DMS153 treated with DMSO at 0.1 percent for 48 hours (cell line): ENCODE measurements at regions not wholly inside any gene's neighbourhood (a gene's known extent, or its start where the extent isn't known, plus 50 kb on each side); places are given as distances from the start of the nearest gene placed in this dataset.

Source experiments
- DNase-seq: peaks from one replicate; lab custom pipeline; 2025; ENCODE audit not compliant: unreplicated experiment; lab: John Stamatoyannopoulos, UW

DNA sequence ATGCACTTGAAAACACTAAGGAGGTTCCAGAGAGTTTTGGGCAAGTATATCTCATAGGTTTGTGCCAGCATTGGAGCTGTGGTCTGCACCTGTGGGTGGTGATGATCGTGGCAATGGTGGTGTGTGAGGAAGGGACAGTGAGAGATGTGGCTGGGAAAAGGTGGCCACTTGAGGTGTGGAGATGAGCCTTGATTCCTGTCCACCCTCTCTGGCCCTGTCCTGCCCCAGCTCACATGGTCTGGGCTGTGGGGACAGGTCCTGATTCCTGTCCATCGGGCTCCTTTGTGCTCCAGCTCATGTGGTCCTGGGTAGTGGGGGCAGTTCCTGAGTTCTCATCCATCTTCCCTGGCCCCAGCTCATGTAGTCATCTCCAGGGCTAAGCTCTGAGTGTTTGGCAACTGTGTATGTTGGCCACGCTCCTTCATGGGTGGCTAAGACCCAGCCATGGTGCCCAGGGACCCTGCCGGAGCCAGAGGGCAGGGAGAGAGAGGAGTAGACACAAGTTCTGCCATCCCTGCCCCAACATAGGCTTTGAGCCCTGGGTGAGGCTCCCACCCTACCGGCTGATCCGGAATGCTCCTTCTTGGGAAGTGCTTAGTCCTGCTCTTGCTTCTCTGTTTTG lies 294.4 kb upstream of the HDAC4 start:
- DNase-seq, result no peak

DNA sequence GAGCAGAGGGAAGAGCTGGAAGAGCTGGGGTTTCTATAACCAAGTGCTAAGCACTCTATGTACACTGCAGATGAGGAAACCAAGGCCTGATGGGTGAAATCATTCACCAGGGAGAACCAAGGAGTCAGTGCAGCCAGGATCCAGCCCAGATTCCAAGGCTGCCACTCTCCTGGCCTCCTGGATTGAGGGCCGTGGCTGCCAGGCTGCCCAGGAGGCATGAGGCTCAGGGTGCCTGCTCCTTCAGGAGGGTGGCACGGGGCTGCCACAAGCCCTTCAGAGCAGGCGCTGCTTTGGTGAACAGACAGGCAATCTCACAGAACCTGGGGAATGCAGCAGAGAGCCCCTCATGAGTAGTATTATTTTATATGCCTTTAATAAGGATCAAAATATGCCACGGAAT lies 293.7 kb upstream of the HDAC4 start:
- no peak for DNase-seq

DNA sequence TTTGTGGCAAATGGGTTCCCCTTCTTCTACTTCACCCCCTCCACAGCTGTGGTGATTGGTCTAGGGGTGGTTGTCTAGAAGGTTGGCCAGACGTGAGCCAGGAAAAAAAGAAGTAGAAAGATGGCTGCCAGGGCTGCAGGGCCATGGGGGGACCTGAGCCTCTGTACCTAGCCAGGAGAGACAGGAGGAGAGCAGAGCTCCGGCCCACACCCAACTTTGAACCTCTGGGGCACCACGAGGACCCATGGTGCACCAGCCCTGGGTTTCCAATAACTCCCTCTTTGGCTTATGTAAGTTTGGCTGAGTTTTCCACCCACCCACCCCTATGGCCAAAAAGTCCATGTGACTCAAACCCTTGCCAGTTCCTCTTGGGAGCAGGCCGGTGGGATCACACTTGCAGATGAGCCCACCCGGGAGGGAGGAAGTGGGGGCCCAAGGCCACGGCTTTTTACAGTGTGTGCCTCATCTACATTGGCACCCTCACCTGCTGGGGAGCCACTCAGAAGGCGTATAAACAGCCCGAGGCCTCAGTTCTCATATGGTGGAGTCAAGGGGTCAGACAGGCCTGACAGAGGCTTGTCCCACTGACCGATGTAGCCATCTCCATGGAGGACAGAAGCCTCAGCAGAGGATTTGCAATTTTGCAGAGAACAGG lies 293.1 kb upstream of the HDAC4 start:
- DNase-seq, result no peak

DNA sequence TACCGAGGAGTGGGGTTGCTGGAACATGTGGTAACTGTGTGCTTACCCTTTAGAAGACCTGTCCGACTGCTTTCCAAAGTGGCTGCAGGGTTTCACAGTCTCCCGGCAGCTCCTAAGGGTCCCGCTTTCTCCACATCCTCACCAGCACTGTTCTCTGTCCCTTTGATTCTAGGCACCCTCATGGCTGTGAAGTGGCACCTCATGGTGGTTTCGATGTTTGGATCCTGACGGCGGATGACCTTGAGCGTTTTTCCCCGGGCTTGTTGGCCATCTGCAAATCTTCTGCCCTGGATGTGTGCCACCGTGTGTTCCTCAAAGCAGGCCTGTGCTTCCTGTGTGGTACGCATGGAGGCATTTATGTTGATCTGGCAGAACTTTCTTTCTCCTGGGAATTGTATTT lies 292.5 kb upstream of the HDAC4 start:
- no peak for DNase-seq

- DNase-seq, result no peak
These were observed 292.1 kb upstream of the HDAC4 start for GRCh38 chr2:239692919-239693318.

DNA sequence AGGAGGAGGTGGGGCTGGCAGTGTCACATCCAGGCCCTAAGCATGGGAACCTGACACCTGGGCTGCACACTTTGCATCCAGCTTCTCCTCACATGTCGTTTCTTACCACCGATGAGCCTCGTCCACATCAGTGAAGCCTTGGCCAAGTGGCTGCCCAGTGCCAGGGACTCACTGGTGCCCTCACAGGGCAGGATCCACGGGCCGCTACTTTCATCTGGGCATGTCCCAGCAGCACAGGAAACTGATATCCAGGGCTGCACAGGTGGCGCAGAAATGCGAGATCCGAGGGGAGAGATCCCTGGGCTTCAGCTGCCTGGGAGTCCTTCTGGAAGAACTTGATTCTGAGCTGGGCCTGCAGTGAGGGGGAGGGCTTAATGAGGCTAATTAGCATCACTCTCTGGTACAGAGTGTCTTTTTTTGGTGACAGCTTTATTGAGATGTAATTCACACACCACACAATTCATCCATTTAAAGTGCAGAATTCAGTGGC lies 291.6 kb upstream of the HDAC4 start:
- DNase-seq, result no peak

GRCh38 chr2:239691720-239692119 lies 290.9 kb upstream of the HDAC4 start:
- DNase-seq, result no peak

DNA sequence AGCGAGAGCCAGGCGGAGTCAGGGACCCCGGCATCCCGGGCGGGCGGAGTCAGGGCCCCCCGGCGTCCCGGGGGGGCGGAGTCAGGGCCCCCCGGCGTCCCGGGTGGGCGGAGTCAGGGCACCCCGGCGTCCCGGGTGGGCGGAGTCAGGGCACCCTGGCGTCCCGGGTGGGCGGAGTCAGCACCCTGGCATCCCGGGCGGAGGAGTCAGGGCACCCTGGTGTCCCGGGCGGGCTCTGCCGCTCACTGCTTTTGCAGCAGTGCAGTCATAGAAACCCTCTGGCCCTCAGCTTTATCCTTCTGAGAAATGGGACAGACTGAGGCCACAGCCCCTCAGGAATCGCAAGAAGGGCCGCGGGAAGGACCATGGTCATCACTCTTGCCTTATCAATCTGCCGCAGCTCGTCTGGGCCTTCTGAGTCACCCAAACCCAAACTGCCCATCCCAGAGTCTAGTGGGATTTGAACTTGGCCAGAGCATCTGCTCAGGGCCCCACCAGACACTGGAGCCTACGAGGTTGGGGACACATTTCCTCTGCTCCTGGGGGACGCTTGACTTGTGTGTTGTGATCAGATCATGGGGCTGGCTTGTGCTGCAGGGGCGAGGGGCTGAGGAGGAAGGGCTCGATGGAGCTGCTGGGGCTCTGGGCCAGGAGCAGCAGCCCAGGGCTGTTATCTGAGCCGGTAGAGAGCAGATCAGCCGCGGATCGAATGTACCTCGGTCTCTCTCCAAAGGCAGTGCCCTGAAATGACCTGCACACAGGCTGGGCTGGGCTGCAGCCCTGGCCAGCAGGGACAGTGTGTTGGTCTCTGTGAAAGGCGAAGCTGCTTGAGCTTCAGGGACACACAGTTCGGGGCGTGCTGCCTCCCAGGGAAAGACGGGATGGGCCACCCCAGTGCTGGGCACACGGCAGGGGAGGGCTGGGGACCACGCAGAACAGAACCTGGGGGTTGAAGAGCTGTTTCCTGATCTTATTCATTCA lies 290.1 kb upstream of the HDAC4 start:
- no peak for DNase-seq

DNA sequence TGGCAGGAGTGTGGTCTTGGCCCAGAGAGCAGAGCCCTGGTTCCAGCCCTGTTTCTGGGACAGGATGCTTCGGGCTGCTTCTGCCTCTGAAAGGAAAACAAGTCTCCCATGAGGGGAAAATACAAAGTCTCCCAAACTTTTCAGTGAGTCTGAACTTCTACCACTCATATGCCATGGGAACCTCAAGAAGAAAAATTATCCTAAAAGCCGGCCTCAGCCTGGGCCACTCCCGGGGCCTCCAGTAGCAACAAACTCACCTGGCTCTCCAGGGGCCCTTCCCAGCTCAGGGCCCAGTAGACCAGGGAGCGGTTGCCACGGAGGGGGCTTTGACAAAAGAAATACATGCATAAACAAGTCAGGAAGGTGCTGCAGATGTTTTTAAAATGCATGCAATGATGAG lies 289.2 kb upstream of the HDAC4 start:
- no peak for DNase-seq

DNA sequence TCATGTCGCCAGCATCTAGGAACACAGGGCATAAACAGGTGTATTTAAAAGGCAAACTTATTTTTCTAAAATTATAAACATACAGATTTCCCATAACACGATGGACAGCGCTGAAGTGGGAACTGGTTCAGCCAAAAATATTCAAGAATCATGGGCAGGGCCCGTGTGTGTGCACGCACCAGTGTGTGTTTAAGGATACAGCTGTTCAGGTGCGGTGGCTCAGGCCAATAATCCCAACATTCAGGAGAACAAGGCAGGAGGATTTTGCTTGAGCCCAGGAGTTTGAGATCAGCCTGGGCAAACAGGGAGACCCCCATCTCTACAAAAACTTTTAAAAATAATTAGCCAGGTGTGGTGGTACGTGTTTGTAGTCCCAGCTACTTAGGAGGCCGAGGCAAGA lies 288.6 kb upstream of the HDAC4 start:
- no peak for DNase-seq

GRCh38 chr2:239688840-239689239 lies 288.0 kb upstream of the HDAC4 start:
- DNase-seq, result no peak

GRCh38 chr2:239688122-239688681 lies 287.4 kb upstream of the HDAC4 start:
- no peak for DNase-seq

DNA sequence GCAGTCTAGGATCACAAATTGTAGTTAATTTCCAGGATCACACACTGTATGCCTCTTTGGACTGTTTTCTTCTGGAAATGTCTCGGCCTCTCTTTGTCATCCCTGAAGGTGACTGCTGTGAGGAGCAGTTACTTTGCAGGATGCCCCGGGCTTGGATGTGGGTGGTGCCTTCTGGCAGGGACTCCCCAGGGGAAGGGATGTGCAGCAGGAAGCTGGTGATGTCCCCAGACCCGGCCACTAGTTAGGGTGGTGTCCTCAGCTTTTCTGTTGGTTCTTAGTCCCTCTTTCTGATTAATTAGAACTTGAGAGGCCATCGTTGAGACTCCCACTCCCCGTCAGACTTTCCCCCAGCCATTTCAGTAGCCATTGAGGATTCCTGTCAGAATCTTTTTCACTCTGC lies 286.6 kb upstream of the HDAC4 start:
- DNase-seq, result no peak

- no peak for DNase-seq
These were observed 285.1 kb upstream of the HDAC4 start for GRCh38 chr2:239685965-239686364.

GRCh38 chr2:239685556-239685955 lies 284.7 kb upstream of the HDAC4 start:
- DNase-seq, result no peak

DNA sequence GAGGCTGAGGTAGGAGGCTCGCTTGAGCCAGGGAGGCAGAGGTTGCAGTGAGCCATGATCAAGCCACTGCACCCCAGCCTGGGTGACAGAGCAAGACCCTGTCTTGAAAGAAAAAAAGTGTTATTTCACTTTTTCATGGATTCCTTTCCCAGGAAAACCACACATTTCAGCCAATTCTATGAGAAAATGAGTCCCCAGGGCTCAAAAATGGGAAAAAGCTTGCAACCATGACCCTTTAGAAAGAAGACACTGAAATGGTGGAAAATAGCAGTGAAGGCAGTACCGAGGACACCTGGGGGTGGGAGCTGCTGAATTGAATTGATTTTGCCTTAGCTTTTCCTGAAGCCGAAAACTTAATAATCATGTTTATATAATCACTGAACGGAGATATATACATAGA lies 284.2 kb upstream of the HDAC4 start:
- no peak for DNase-seq

GRCh38 chr2:239684271-239684810 lies 283.5 kb upstream of the HDAC4 start:
- DNase-seq, result no peak

DNA sequence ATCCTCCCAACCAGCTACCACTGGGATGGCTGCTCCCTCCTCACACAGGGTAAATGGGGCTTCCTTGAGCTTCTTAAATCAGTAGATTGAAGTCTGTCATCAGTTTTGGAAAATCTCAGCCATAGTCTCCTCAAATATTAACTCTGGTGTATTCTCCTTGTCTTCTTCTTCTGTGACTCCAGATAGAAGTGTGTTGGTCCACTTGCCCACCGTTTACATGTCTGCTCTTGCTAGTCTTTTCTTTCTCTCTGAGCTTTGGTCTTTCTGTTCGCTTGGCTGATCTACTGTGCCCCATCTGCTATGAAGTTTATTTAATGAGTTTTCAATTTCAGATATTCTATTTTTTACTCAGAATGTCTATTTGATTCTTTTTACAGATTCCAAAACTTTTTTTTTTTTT lies 281.7 kb upstream of the HDAC4 start:
- no peak for DNase-seq

DNA sequence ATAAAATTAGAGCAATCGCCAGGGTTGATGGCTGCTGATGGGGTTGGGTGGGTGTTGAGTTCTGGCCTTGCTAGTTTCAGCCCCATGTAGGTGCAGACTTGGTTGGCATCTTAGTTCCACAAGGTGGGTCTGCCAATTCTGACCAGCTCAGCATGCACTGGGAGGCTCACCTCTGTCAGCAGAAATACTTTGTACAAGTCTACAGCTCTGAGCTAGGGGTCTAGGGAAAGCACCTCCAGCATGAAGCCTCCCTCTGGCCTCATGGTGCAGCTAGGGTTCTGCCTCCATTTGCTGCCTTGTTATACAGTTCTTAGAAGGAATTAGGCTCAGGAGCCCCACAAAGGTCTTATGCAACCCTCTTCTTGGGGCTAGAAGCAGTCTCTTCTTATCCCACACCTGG lies 278.9 kb upstream of the HDAC4 start:
- no peak for DNase-seq

DNA sequence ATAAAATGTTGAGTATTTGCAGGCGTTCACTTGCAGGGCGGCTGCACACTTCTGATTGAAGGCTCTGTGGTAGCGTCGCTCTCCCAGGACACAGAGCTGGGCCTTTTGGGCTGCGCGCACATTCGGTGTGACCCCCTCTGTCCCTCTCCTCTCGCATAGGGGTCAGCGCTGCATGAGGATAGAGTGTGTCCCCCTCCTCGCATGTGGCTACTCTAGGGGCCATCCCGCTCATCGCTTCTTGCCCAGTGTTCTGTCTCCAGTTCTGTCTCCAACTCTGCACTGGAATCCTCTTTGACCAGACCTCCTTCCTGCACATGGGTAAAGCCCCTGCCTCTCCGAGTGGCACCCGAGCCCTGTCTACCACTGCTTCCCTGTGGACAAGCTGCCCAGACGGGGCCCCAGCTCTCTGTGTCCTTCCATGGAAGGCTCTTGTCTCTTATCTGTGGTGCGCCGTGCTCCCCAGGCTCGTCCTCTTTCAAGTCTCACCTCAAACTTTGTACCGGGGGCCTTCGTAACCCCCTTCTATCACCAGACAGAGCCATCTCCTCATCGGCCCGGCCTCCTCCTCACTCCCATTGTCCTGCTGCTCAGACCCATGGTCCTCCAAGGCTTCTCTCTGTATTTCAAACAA lies 278.0 kb upstream of the HDAC4 start:
- DNase-seq, result no peak

GRCh38 chr2:239678186-239678490 lies 277.3 kb upstream of the HDAC4 start:
- no peak for DNase-seq
